Upper lobe of left lung (tissue), 4 donors: ENCODE measurements at regions not wholly inside any gene's neighbourhood (a gene's known extent, or its start where the extent isn't known, plus 50 kb on each side); places are given as distances from the start of the nearest gene placed in this dataset.

ENCODE experiments used
- CTCF ChIP-seq, 6 experiments: fragments of 450-650 bp in 4 of 6; fragments of 200-600 bp in 2 of 6; sonication (generic) in 2 of 6; IDR thresholded peaks; one replicate each; pipeline ENCODE4 v1.5.1; 2016 to 2019; ENCODE audit warnings: antibody characterized with exemption in 6 of 6
- POLR2A ChIP-seq, 4 donors: fragments of 450-650 bp; IDR thresholded peaks; one replicate each; pipeline ENCODE4 v1.5.1; 2016 to 2017; ENCODE audit warnings: antibody characterized with exemption in 4 of 4, mild to moderate bottlenecking in 2 of 4

GRCh38 chr7:113824117-113824823 is 94.5 kb downstream of the PPP1R3A start:
- TF ChIP-seq CTCF (IDR thresholded peaks at IDR 0.05) (no peak), POLR2A (IDR thresholded peaks at IDR 0.05) (no peak)
